Activated CD8-positive, alpha-beta memory T cell treated with anti-CD3 and anti-CD28 coated beads for 4 hours (primary cell): ENCODE measurements at regions not wholly inside any gene's neighbourhood (a gene's known extent, or its start where the extent isn't known, plus 50 kb on each side); places are given as distances from the start of the nearest gene placed in this dataset.
"Not testable (repeated sequence)": the region's sequence is repeated elsewhere in the genome, so short reads cannot be mapped to it uniquely, and the experiment has no call there.

Experiments
- DNase-seq, 2 donors: peaks; one replicate each; pipeline ENCODE4 v3.0.0-alpha.2; 2020; ENCODE audit warnings: low read depth in 2 of 2

- no peak for DNase-seq
These were observed 193.1 kb downstream of the DLL1 start for GRCh38 chr6:170097505-170098427.

GRCh38 chr6:170096803-170097504, 193.9 kb downstream of the DLL1 start:
- DNase-seq: no peak

GRCh38 chr6:170096191-170096802, 194.6 kb downstream of the DLL1 start:
- DNase-seq: no peak

- DNase-seq: no peak
These were observed 195.5 kb downstream of the DLL1 start for GRCh38 chr6:170095273-170095981.

- DNase-seq: no peak
These were observed 196.1 kb downstream of the DLL1 start for GRCh38 chr6:170094686-170095272.

GRCh38 chr6:170093658-170094596, 197.0 kb downstream of the DLL1 start:
- no peak for DNase-seq

GRCh38 chr6:170093276-170093657, 197.6 kb downstream of the DLL1 start:
- no peak for DNase-seq

- no peak for DNase-seq
These were observed 198.1 kb downstream of the DLL1 start for GRCh38 chr6:170092826-170093225.

- DNase-seq: no peak
These were observed 199.0 kb downstream of the DLL1 start for GRCh38 chr6:170091639-170092579.

- no peak for DNase-seq
These were observed 199.8 kb downstream of the DLL1 start for GRCh38 chr6:170091000-170091638.

- DNase-seq: no peak
These were observed 200.3 kb downstream of the DLL1 start for GRCh38 chr6:170090561-170090960.

GRCh38 chr6:170089963-170090362, 200.9 kb downstream of the DLL1 start:
- no peak for DNase-seq

- no peak for DNase-seq
These were observed 202.3 kb downstream of the DLL1 start for GRCh38 chr6:170088582-170088955.

- DNase-seq: peak in 1 of 2 donors; percentile 33
These were observed 202.8 kb downstream of the DLL1 start for GRCh38 chr6:170087941-170088581.

GRCh38 chr6:170087421-170087780, 203.5 kb downstream of the DLL1 start:
- not testable (repeated sequence) for DNase-seq

GRCh38 chr6:170086639-170087420, 204.0 kb downstream of the DLL1 start:
- DNase-seq: no peak
